HG03108 (cell line): ENCODE measurements at regions not wholly inside any gene's neighbourhood (a gene's known extent, or its start where the extent isn't known, plus 50 kb on each side); places are given as distances from the start of the nearest gene placed in this dataset.
A peak's percentile ranks its signal among the peaks of the same experiment; 100 is the strongest.
"Not testable (repeated sequence)": the region's sequence is repeated elsewhere in the genome, so short reads cannot be mapped to it uniquely, and the experiment has no call there.

Experiments used
- ATAC-seq: cut with Tn5 transposase; IDR thresholded peaks from one replicate; pipeline ENCODE4 v1.9.1; 2021; ENCODE audit warnings: moderate library complexity; ENCODE audit not compliant: unreplicated experiment

DNA sequence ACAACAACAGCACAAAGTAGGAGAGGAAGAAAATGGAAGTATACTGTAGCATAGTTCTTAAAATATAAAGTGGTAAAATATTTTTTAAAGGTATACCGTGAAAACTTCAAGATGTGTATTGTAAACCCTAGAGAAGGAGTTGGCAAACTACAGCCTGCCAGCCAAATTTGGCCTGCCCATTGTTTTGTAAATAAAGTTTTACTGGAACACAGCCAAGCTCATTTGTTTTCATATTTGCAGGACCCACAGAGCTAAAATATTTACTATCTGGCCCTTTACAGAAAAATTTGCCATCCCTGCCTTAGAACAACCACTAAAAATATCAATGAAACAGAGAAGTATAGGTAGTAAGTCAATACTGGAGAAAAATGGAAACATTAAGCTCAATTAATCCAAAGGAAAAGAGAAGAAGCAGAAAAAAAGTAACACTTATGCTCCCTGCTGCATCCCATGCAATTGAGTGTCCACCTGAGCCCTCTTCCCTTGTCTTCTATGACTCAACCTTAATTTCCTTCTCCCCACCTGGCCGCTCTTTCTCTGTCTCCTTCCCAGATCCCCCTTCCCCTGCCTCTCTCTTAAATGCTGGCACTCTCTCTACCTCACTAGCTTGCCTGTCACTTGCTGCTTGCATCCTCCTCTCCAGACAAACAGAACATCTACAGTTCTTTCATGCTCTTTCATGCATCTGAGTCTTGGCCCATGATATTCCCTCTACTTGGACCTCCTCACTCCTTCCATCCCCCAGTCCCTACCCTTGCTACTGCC lies 50.6 kb upstream of the FER start:
- ATAC-seq, result no peak

DNA sequence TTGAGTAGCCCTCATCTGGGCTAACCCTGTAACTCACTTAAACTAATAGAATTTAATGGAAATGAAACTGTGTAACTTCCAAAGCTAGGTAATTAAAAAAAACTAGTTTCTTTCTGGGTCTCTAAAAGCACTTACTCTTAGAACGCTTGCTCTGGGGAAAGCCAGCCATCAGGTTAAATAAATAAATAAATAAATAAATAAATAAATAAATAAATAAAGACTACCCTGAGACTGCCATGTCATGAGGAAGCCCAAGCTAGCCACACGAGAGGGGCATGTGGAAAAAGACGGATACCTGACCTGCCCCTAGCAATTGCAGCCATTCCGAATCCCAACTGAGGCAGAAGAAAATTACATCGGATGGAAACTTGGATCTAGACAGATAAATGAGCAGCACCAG lies 51.3 kb upstream of the FER start:
- no peak for ATAC-seq

DNA sequence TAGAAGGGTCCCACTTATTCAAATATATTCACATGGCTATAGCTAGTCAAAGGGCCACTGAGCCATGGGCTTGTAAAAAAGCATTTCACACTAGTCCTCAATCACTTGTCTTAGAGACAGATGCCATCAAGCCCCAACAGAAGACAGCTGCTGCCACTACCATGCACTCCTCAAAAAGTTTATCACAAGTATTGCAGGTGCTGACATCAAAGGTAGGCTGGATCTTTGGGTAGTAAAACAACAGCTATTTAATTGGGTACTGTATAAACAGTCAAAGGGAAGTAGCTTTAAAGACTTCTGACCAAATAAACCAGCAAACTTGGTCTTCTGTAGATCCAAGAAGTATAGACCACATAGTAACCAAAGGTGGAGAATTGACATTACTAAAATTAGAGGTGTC lies 59.2 kb upstream of the FER start:
- ATAC-seq, result no peak

DNA sequence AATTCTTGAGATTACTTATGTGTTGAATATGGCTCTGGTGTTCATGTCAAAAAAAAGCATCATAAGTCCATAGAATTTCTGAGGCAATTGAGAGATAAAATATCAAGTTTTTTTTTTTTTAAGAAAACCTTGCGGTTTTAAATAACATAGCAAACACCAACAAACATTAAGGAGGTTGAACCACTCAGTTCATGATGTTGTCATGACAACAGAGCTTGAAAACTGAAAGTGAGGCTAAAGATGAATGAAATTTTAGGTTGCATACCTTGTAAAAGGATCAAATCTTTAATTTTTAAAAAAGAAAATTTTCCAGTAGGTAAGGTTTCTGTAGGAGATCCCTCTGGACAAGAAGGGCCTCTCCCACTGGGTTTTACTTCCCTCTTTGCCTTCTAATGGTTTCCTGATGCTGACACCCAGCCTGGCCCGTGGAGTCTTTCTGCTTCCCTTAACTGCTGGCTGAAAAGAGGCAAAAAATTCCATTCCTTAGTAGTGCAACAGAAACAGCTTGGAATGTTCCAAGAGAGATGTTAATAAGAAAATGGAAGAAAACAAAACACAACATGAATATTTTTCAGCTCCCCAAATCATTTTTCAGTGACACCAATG lies 60.0 kb upstream of the FER start:
- no peak for ATAC-seq

DNA sequence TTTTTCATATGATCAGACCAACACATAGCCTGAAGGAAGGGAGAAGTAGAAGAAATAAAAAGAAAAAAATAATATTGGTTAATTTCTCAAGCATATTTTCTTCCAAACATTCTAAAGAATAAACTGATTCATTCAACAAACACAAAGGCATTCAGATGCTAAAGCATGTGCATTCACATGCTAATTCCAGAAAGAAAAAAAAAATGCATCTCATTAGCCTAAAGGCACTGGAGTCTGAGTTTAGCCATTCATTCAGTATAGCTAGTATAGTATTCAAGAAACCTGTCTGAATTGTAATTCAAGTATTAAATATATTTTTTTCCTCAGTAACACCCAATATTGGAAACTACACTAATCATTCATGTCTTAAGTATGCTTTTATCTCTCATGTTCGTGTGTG lies 61.0 kb upstream of the FER start:
- no peak for ATAC-seq

DNA sequence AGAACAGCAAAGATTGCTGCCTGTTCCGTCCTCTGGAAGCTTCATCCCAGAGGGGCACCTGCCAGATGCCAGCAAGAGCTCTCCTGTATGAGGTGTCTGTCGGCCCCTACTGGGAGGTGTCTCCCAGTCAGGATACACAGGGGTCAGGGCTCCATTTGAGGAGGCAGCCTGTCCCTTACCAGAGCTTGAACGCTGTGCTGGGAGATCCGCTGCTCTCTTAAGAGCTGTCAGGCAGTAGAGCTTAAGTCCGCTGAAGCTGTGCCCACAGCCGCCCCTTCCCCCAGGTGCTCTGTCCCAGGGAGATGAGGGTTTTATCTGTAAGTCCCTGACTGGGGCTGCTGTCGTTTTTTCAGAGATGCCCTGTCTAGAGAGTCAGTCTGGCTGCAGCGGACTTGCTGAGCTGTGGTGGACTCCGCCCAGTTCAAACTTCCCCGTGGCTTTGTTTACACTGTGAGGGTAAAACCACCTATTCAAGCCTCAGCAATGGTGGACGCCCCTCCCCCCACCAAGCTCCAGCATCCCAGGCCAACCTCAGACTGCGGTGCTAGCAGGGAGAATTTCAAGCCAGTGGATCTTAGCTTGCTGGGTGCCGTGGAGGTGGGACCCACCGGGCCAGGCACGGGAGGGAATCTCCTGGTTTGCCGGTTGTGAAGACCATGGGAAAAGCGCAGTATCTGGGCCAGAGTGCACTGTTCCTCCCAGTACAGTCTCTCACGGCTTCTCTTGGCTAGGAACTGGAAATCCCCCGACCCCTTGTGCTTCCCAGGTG lies 62.1 kb upstream of the FER start:
- not testable (repeated sequence) for ATAC-seq

DNA sequence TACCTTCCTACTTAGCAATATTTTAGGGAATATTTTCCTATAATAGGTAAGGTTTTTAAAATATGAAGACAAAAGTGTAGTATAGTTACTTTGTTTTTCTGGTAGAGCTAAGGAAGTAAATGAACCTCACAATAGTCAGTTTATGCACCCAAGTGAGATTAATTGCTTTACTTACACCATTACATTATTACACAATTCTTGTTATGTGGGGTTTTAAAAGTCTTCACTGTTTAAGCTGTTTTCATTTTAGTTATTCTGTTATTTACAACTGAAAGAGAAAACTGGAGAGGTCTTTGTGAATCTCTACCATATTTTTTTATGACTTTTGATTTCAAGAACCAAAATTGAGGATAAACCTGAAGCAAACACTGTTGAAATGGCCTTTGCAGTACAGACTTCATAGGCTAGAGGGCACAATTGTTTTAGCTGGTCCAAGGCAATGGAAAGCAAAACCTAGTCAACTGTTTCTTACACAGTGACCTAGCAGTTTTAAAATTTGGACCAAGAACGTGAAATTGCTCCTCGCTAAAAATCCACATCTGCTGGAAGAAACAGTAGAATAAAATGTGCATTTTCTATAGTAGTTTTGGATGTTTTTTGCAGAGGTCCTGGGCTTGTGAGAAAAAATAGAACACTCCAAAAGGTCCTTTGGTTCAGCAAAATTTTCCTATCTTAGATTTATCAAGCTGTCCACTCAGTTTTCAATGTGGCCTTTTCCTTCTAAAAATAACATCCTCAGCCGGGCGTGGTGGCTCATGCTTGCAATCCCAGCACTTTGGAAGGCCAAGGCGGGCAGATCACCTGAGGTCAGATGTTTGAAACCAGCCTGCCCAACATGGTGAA lies 66.4 kb upstream of the FER start:
- ATAC-seq, result peak; percentile 94

DNA sequence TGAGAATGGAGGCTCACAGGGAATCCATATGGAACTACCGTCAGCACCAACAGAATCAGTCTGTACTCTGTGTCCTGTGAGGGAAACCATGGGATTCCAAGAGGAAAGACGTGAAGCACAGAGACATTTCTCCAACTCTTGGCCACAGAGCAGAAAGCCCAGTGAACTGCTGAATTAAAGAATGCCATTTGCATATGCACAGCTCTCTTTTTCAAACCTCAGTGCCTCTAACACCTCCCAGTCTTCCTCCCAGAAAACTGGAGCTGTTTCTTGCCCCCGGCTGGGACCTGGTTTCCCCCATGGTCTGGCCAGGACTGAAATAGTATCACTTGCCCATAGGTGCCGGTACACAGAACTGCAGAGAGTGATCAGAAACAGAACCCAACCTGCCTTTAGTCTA lies 69.6 kb upstream of the FER start:
- no peak for ATAC-seq

DNA sequence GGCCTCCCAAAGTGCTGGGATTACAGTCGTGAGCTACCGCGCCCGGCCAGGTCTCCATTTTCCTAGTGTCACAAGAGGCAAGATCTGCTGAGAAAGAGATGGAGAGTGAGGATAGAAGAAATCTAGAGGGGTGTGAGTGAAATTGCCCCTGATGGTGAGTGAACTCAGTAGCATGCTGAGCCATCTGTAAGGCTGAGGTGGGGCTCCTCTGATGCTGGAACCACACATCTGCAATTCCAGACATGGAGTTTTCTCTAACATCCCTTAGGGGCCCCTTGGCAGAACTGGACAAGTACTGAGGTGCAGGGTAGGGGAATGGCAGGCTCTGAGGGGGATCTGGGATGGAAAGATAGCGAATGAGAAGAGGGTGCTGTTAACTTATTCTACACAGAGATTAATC lies 72.0 kb upstream of the FER start:
- ATAC-seq, result no peak

DNA sequence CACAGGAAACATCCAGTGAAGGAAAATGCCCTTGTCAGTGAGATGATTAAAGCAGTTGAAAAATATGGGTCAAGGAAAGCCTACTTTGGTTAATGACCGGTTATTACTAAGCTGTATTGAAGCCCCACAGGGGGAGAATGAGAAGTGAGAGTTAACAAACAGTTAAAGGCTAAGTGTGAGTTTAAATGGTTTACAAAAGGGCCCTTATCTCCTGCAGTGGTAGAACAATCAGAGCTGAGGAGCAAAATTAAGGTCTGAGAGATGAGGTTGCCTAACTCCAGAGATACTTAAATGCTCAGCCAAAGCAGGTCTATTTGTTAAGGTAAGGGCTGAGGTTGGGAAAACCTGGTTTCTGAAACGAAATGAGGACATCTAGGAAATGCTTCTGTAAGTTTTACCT lies 75.1 kb upstream of the FER start:
- ATAC-seq, result no peak

DNA sequence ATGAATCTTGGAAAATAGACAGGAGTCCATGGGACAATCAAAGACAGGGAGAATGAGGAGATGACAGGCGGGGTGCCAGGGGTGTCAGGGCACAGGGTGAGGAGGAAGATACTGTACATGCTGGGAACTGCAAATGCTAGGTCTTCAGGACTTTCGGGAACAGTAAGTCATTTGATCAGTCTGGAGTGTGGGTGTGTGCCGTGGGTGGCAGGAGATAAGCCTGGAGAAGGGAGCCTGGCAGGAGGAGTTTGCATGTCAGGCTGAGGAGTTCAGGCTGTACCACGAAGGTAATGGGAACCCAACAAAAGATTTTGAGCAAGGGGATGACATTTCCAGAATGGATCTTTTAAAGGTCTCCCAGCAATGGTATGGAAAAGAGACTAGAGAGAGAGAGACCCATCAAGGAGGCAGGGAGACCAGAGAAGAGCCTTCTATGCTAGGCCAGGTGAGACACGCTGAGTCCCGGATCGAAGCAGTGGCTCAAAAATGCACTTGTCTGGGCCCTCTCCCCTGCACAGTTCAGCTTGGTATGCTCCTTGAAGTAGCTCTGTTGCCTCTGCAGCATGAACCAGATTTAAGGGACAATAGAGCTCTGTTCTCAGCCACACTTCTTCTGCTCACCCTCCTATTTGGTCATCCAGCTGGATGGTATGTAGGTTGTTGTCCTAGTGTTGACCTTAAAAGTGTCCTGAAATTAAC lies 77.0 kb upstream of the FER start:
- ATAC-seq, result no peak

DNA sequence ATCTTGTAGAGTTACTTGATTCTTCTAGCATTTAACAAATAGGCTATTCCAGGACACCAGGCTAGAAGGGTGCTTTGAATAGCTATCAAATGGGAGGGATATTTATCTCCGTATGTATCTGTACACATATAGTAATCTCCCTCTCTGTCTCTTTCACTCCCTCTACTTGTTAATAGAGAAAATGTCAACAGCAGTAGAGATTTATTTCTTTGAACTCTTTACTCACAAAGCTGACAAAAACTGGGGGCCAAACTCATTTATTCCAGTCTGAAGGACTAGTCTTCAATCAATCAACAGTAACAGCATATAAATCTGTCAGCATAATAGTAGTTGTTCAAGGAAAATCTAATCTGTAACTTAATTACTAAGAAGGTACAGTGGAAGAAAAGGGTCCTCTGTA lies 78.2 kb upstream of the FER start:
- no peak for ATAC-seq

DNA sequence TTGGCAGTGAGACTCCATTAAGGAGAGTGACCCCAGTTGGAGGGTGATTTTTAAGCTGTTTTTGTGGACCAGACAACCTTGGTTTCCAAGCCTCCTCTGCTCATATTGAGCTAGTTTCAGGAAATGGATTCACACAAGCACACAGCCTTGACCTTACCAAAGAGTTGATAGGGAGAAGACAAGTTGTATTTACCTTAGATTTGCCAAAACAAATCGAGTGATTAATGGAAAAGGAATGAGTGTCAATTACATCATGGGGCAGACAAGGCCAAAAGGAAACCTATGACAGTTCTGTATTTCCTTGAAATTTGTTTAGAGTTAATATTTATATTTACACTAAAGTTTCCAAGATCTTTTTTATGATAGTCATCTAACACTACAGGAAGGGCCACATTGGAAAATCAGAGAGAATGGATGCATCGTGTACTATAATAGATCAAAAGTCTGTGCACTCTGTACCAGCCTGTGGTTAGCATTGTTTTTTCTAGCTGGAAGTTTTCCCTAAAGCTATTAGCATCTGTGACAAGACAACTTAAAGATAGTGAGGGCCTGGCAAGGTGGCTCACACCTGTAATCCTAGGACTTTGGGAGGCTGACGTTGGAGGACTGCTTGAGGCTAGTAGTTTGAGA lies 86.0 kb upstream of the FER start:
- no peak for ATAC-seq

DNA sequence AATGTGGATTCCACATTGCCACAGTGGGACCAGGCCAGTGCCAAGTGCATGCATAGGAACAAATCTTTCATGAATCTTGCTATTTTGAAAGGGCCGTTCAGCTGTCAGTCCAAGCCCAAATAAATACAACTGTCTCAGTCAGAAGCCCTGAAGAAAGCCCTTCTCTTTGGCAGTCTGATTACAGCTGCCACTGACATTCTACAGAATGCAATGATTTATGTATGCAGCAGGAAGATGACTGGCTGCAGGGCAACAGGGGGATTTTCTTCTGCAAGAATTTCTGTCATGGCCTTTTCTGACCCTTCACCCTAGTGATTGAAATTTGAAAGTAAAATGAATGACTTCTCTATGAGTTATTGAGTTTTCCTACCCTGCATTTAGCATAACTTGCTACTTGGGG lies 86.7 kb upstream of the FER start:
- ATAC-seq, result no peak

DNA sequence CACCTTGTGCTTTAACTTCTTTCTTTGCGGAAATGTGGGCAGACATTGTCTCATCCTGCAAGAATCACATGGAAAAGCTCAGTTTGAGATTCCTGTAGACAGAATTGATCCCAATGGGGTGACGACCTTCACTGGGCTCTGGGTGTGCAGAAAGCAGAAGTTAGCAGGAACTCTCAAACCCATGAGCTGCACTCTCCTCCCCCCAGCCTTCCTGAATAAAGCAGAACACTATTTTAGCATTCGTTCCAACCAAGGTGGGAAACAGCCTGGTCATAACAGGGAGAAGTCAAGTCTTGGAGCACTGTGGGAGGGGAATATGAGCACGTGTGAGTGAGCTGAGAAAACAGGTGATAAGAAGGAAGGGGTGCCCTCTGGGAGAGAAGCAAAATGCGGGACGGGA lies 87.4 kb upstream of the FER start:
- ATAC-seq, result no peak

DNA sequence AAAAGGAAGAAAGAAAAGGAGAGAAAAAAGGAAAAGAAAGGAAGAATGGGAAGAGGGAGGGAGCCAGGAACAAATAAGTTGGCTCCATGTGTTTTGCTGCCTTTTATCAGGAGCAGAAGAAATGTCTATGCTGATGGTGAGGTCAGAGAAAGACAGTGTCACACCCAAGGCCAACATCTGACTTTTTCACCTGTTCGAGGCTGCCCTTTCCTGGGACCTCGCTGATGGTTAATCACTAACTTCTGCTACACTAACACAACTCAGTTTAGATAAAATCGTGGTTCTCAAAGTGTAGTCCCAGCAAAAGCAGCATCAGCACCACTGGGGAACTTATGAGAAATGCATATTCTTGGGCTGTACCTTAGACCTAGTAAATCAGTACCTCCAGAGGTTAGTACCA lies 88.2 kb upstream of the FER start:
- ATAC-seq, result no peak

DNA sequence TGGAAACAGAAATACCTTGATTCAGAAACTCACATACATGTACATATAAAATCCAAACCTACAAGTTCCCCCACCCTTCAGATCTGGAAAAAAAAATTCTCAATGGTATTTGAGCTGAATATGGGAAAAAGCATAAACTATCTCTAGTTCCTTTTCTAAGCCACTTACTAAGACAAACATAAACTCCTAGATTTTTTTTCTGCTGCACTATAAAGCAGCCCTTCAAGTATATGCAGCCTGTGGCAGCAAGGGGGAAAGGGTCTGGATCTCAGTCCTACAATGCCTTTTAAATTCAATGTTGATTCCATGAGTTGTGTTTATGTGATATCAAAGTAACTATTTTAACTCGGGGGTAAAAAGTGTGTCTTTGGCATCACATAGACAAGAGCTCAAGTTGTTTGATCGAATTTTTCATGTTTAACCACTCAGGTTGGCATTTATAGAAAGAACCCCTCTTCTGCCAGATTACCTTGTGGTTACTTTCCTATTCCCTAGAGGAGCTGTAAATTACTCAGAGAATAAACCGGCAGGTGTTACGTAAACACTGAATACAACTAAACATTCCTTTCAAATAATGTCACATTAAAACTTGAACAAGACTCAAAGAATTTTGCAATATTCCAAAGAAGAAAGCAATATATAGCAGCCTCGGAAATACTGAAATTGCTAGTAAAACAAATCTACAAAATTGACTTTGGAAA lies 91.8 kb upstream of the FER start:
- ATAC-seq, result no peak

DNA sequence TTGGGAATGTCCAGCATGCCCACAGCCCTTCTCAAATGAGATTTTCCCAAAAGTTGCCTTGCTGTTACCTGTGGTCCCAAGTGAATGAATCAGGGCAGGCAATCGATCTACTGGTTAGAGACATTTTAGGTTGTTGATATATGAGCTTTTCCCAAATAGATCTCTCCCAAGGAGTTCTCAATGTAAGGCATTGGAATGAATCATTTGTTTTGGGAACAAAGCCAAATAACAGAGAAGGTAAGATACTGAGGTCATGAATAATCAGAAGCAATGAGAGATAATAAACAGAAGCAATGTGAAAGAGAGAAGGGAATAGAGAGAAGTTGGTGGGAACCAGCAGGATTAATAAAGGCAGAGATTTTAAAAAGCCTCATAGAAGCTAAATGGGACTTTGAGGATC lies 93.6 kb upstream of the FER start:
- ATAC-seq, result no peak

DNA sequence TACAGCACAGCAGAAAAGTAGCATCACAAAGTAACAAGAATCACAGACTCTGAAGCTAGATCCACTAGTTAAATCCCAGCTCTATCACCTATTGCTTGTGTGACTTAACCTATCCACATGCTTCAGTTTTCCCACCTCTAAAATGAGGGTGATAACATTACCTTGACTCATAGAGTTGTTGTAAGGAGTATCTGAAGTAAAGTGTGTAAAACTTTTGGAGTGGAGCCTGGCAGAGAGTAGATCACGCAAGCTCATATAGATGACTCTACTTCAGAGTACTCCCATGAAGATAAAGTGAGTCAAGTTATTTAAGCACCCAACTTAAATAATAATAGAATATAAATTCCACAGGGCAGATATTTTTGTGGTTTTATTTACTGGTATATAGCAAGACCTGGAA lies 94.5 kb upstream of the FER start:
- no peak for ATAC-seq

DNA sequence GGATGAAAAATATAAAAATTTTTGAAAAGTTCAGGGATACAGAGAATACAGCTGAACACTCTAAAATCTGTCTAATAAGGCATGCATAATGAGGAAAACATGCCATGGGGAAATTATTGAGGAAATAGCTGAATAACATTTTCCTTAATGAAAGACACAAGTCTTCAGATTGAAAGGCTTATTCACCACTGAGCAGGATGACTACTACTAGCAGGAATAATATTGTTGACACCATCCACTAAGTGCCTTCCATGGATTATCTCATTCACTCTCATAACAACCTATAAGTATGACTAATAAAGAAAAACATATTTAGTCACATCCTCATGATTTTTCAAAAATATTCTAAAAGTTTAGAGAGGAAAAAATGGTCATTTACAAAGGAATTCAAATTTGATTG lies 96.7 kb upstream of the FER start:
- no peak for ATAC-seq
